ENCODE measurements at regions not wholly inside any gene's neighbourhood (a gene's known extent, or its start where the extent isn't known, plus 50 kb on each side); places are given as distances from the start of the nearest gene placed in this dataset.
"Not testable (repeated sequence)": the region's sequence is repeated elsewhere in the genome, so short reads cannot be mapped to it uniquely, and the experiment has no call there.

GRCh38 chr2:105490956-105491355, 92.1 kb upstream of the FHL2 start:
- no peak for DNase-seq

- no peak for DNase-seq
These were observed 91.4 kb upstream of the FHL2 start for GRCh38 chr2:105490204-105490603.

GRCh38 chr2:105489168-105489878, 90.5 kb upstream of the FHL2 start:
- DNase-seq = no peak

GRCh38 chr2:105488285-105488684, 89.4 kb upstream of the FHL2 start:
- DNase-seq = no peak

GRCh38 chr2:105487142-105488069, 88.6 kb upstream of the FHL2 start:
- no peak for DNase-seq

- no peak for DNase-seq
These were observed 87.9 kb upstream of the FHL2 start for GRCh38 chr2:105486762-105487141.

GRCh38 chr2:105478670-105479069, 79.8 kb upstream of the FHL2 start:
- DNase-seq = no peak

- not testable (repeated sequence) for DNase-seq
These were observed 78.3 kb upstream of the FHL2 start for GRCh38 chr2:105477050-105477620.

- DNase-seq = no peak
These were observed 74.2 kb upstream of the FHL2 start for GRCh38 chr2:105473011-105473410.

- DNase-seq = peak; percentile 22
These were observed 72.1 kb upstream of the FHL2 start for GRCh38 chr2:105470979-105471378.

GRCh38 chr2:105469781-105470180, 70.9 kb upstream of the FHL2 start:
- DNase-seq = no peak

GRCh38 chr2:105468582-105469042, 69.8 kb upstream of the FHL2 start:
- DNase-seq = no peak

- no peak for DNase-seq
These were observed 65.5 kb upstream of the FHL2 start for GRCh38 chr2:105464325-105464724.

GRCh38 chr2:105460048-105460732, 61.3 kb upstream of the FHL2 start:
- no peak for DNase-seq

- no peak for DNase-seq
These were observed 59.2 kb upstream of the FHL2 start for GRCh38 chr2:105458076-105458475.

GRCh38 chr2:105455488-105456003, 56.7 kb upstream of the FHL2 start:
- DNase-seq = peak; percentile 58

GRCh38 chr2:105454801-105455485, 56.1 kb upstream of the FHL2 start:
- no peak for DNase-seq

- no peak for DNase-seq
These were observed 52.8 kb upstream of the FHL2 start for GRCh38 chr2:105451571-105452166.

- DNase-seq = no peak
These were observed 51.6 kb upstream of the FHL2 start for GRCh38 chr2:105450471-105450870.

- DNase-seq = no peak
These were observed 50.2 kb upstream of the FHL2 start for GRCh38 chr2:105449076-105449475.
